Trophoblast cell (in vitro differentiated cells and primary cell): ENCODE measurements at regions not wholly inside any gene's neighbourhood (a gene's known extent, or its start where the extent isn't known, plus 50 kb on each side); places are given as distances from the start of the nearest gene placed in this dataset.

Source experiments
- DNase-seq, 2 donors: peaks; one replicate each; pipeline ENCODE4 v3.0.0-alpha.2; 2016
- H2AFZ ChIP-seq: 2 replicates; pipeline ENCODE4 v1.6.1; 2013; ENCODE audit warnings: low read length, moderate library complexity, mild to moderate bottlenecking; ENCODE audit not compliant: insufficient read depth, poor library complexity
- H2AK5ac ChIP-seq: 2 replicates; pipeline ENCODE4 v1.6.1; 2013; ENCODE audit warnings: mild to moderate bottlenecking, low read length
- H2BK120ac ChIP-seq: 2 replicates; pipeline ENCODE4 v1.6.1; 2013; ENCODE audit warnings: low read length, mild to moderate bottlenecking, moderate library complexity; ENCODE audit not compliant: insufficient read depth, poor library complexity
- H2BK12ac ChIP-seq: 2 replicates; pipeline ENCODE4 v1.6.1; 2013; ENCODE audit warnings: mild to moderate bottlenecking, low read length, moderate library complexity
- H2BK5ac ChIP-seq: 2 replicates; pipeline ENCODE4 v1.6.1; 2013; ENCODE audit warnings: low read length, low read depth, moderate library complexity, mild to moderate bottlenecking; ENCODE audit not compliant: poor library complexity
- H3K14ac ChIP-seq: 2 replicates; pipeline ENCODE4 v1.6.1; 2013; ENCODE audit warnings: mild to moderate bottlenecking, low read length
- H3K18ac ChIP-seq: 2 replicates; pipeline ENCODE4 v1.6.1; 2013; ENCODE audit warnings: mild to moderate bottlenecking, low read length
- H3K23ac ChIP-seq: 2 replicates; pipeline ENCODE4 v1.6.1; 2013; ENCODE audit warnings: low read length
- H3K27ac ChIP-seq: 2 replicates; pipeline ENCODE4 v1.5.1; 2013; ENCODE audit warnings: low read depth, mild to moderate bottlenecking, inconsistent platforms, low read length, moderate library complexity
- H3K27me3 ChIP-seq: 2 replicates; pipeline ENCODE4 v1.6.1; 2013; ENCODE audit warnings: inconsistent platforms, mild to moderate bottlenecking, low read length, moderate library complexity; ENCODE audit not compliant: insufficient read depth
- H3K36me3 ChIP-seq, 2 experiments: 1 replicate in 1 of 2; 2 replicates in 1 of 2; pipeline ENCODE4 v1.6.1; 2013; ENCODE audit warnings: low read length in 2 of 2, mild to moderate bottlenecking in 2 of 2, moderate library complexity in 1 of 2; ENCODE audit not compliant: insufficient read depth in 2 of 2, control insufficient read depth in 1 of 2
- H3K4ac ChIP-seq: 2 replicates; pipeline ENCODE4 v1.6.1; 2013; ENCODE audit warnings: low read depth, mild to moderate bottlenecking, low read length, moderate library complexity
- H3K4me1 ChIP-seq, 2 experiments: 1 replicate in 1 of 2; 2 replicates in 1 of 2; pipeline ENCODE4 v1.6.1; 2013; ENCODE audit warnings: low read length in 2 of 2, mild to moderate bottlenecking in 2 of 2, moderate library complexity in 1 of 2; ENCODE audit not compliant: insufficient read depth in 2 of 2, control insufficient read depth in 1 of 2
- H3K4me2 ChIP-seq: 2 replicates; pipeline ENCODE4 v1.6.1; 2013; ENCODE audit warnings: inconsistent platforms, mild to moderate bottlenecking, low read length, moderate library complexity
- H3K4me3 ChIP-seq: 2 replicates; pipeline ENCODE4 v1.5.1; 2013; ENCODE audit warnings: mild to moderate bottlenecking, low read depth, low read length, inconsistent platforms
- H3K79me1 ChIP-seq: one replicate; pipeline ENCODE4 v1.6.1; 2013; ENCODE audit warnings: low read length
- H3K79me2 ChIP-seq: 2 replicates; pipeline ENCODE4 v1.6.1; 2013; ENCODE audit warnings: low read length, mild to moderate bottlenecking; ENCODE audit not compliant: control insufficient read depth, insufficient read depth, poor library complexity
- H3K9ac ChIP-seq: 2 replicates; pipeline ENCODE4 v1.6.1; 2013; ENCODE audit warnings: mild to moderate bottlenecking, low read length
- H3K9me3 ChIP-seq: 2 replicates; pipeline ENCODE4 v1.6.1; 2013; ENCODE audit warnings: low read depth, mild to moderate bottlenecking, control low read depth, inconsistent platforms, low read length; ENCODE audit not compliant: insufficient read depth
- H4K12ac ChIP-seq: 2 replicates; pipeline ENCODE4 v1.6.1; 2013; ENCODE audit warnings: low read depth, mild to moderate bottlenecking, low read length, moderate library complexity
- H4K8ac ChIP-seq: 2 replicates; pipeline ENCODE4 v1.6.1; 2013; ENCODE audit warnings: low read depth, mild to moderate bottlenecking, low read length, moderate library complexity
- H4K91ac ChIP-seq: one replicate; pipeline ENCODE4 v1.6.1; 2013; ENCODE audit warnings: low read depth, mild to moderate bottlenecking, low read length, moderate library complexity
- WGBS: extraction: QIAGEN DNeasy Blood & Tissue Kit; methylation state at CpG from one replicate; pipeline ENCODE4 v1.1.7; 2013; ENCODE audit warnings: missing lambda C conversion rate; ENCODE audit not compliant: insufficient read length, insufficient coverage; ENCODE audit errors: extremely low coverage; 5-methylcytosine and 5-hydroxymethylcytosine counted together

DNA sequence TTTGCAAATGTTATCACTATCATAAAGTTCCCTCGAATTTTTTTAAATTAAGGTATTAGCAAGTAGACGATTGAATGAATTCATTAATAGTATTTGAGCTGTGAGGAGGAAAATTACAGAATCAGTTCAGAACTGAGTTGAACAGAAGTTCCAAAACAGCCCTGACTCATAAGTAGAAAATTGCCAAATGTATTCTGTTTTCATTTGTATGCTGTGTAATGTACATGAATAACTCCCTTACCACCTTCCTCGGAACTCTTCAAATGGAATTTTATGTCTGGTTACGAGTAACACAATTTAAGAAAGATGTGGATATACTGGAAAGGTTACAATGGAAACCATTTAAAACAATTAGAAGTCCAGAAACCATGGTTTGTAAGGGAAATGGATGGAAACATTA is 283.3 kb upstream of the FAR2 start:
- H3K9ac ChIP-seq: no peak overlapping the region
- no peaks in the 10 kb centered on the region for H3K9me3 ChIP-seq
- no peaks in the 10 kb centered on the region for H3K27me3 ChIP-seq
- DNase-seq: no peak
- H2BK12ac ChIP-seq: no peak overlapping the region
- H3K4me3 ChIP-seq: no peak overlapping the region
- no peaks in the 10 kb centered on the region for H3K79me2 ChIP-seq
- no peak overlapping the region for H3K14ac ChIP-seq
- H2AK5ac ChIP-seq: no peak overlapping the region
- no peak overlapping the region for H4K91ac ChIP-seq
- no peak overlapping the region for H2BK5ac ChIP-seq
- no peak overlapping the region for H3K18ac ChIP-seq
- no peak overlapping the region for H4K12ac ChIP-seq
- no peaks in the 10 kb centered on the region for H3K36me3 ChIP-seq
- no peak overlapping the region for H3K27ac ChIP-seq
- no peaks in the 10 kb centered on the region for H3K79me1 ChIP-seq
- H3K4ac ChIP-seq: no peak overlapping the region
- no peak overlapping the region for H4K8ac ChIP-seq
- no peak overlapping the region for H2BK120ac ChIP-seq
- no peak overlapping the region for H3K23ac ChIP-seq
- H3K4me2 ChIP-seq: no peak overlapping the region
- H2AFZ ChIP-seq: no peak overlapping the region
- WGBS: no CpG with 5 or more reads among the region's 4 CpGs
- H3K4me1 ChIP-seq: no peaks in the 10 kb centered on the region

DNA sequence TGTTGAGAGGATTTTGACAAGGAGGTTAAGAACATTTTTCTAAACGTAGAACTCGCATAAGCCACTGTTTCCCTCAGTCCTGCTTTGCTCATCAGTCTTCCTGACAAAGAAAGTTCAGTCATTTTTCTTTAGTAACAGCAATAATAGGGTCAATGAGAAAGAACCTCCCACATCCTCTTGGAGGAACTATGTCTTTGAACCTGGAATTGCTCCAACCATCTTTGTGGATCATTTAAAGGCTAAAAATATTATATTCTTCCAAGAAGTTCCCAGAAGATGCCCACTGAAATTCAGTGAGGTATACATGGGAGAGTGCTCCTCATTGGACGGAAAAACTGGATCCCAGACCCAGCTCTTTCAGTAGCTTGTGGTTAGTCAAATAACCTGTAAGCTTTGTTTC is 282.8 kb upstream of the FAR2 start:
- Histone ChIP-seq H3K4ac (no peak overlapping the region), H3K27ac (no peak overlapping the region), H2AK5ac (no peak overlapping the region), H3K14ac (no peak overlapping the region), H3K27me3 (no peaks in the 10 kb centered on the region), H3K23ac (no peak overlapping the region), H3K9me3 (no peaks in the 10 kb centered on the region), H3K4me3 (no peak overlapping the region), H4K12ac (no peak overlapping the region), H3K79me1 (no peaks in the 10 kb centered on the region), H3K18ac (no peak overlapping the region), H2AFZ (no peak overlapping the region), H3K4me1 (no peaks in the 10 kb centered on the region), H3K4me2 (no peak overlapping the region), H2BK120ac (no peak overlapping the region), H4K8ac (no peak overlapping the region), H3K9ac (no peak overlapping the region), H4K91ac (no peak overlapping the region), H2BK12ac (no peak overlapping the region), H2BK5ac (no peak overlapping the region), H3K79me2 (no peaks in the 10 kb centered on the region), H3K36me3 (no peaks in the 10 kb centered on the region)
- no CpG with 5 or more reads among the region's 3 CpGs for WGBS
- no peak for DNase-seq

DNA sequence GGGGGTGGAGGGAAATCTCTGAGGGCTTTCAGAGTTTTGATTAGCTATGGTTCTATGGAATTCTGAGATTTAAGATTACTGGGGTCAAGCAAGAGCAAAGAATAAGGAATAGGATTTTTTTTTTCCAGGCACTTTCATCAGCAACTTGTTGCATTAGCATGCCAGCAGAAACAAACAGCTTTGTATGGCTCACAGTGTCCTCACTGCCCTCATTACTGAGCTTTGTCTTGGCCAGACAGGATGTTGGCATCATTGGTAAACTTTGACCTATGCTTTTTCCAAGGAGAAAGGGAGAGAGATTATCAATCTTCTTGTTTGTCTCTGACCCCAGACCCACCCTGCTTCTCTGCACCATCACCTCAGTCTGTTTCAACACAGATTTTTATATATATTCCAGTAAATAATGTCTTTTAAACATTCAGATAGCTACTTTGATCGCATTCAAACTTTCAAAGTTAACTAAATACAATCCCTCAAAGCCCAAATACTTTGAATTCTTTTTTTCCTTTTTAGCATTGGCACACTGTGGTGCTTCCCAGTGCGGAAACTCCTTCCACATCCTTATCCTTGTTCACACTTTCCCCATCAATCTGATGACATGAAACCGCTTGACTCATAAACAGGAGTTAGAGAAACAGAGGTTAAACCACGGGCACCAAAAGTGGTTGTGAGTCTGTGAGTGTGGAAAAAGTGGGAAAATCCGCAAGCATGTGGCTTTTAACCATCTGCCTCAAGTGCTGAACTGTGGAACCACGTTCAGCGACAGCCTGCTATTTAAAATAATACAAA is 282.2 kb upstream of the FAR2 start:
- no peaks in the 10 kb centered on the region for H3K9me3 ChIP-seq
- no peak overlapping the region for H2BK5ac ChIP-seq
- H4K12ac ChIP-seq: no peak overlapping the region
- peak overlapping the region; percentile 5 for H4K91ac ChIP-seq
- no peaks in the 10 kb centered on the region for H3K79me2 ChIP-seq
- no peak for DNase-seq
- H2AK5ac ChIP-seq: no peak overlapping the region
- no peak overlapping the region for H3K4ac ChIP-seq
- no peaks in the 10 kb centered on the region for H3K4me1 ChIP-seq
- H3K36me3 ChIP-seq: no peaks in the 10 kb centered on the region
- H3K4me2 ChIP-seq: no peak overlapping the region
- H3K9ac ChIP-seq: no peak overlapping the region
- WGBS: no CpG with 5 or more reads among the region's 7 CpGs
- no peak overlapping the region for H2BK120ac ChIP-seq
- H3K27ac ChIP-seq: no peak overlapping the region
- no peak overlapping the region for H4K8ac ChIP-seq
- no peak overlapping the region for H3K23ac ChIP-seq
- no peak overlapping the region for H3K14ac ChIP-seq
- H3K27me3 ChIP-seq: no peaks in the 10 kb centered on the region
- no peaks in the 10 kb centered on the region for H3K79me1 ChIP-seq
- no peak overlapping the region for H3K18ac ChIP-seq
- H2AFZ ChIP-seq: no peak overlapping the region
- H2BK12ac ChIP-seq: peak overlapping the region; percentile 74
- H3K4me3 ChIP-seq: no peak overlapping the region

DNA sequence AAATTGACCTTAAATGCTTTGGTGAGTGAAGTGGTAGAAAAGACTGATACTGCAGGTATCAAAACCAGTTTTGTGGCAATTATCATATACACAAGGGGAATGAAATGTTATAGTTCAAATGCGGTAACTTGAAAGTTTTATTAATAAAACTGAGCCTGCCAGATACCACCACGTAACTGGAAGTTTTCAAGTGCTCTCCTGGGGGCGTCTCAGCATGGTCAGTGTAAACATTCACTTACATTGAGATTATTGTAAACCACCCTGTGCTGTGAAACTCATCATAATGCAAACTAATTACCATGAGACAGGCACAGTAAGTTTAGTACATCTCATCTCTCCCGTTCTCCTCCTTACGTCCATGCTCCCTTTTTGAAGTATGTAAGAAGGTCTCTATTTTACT is 280.7 kb upstream of the FAR2 start:
- H3K14ac ChIP-seq: no peak overlapping the region
- no peak overlapping the region for H3K18ac ChIP-seq
- no peak overlapping the region for H3K4me3 ChIP-seq
- WGBS: no CpG with 5 or more reads among the region's 5 CpGs
- H2BK5ac ChIP-seq: no peak overlapping the region
- no peaks in the 10 kb centered on the region for H3K79me2 ChIP-seq
- H2AK5ac ChIP-seq: no peak overlapping the region
- H3K36me3 ChIP-seq: no peaks in the 10 kb centered on the region
- H3K27ac ChIP-seq: peak overlapping the region; percentile 64
- no peak overlapping the region for H4K12ac ChIP-seq
- no peak overlapping the region for H4K8ac ChIP-seq
- H3K23ac ChIP-seq: no peak overlapping the region
- H3K4me2 ChIP-seq: no peak overlapping the region
- H2BK120ac ChIP-seq: no peak overlapping the region
- H3K9me3 ChIP-seq: no peaks in the 10 kb centered on the region
- no peak overlapping the region for H3K9ac ChIP-seq
- no peak overlapping the region for H4K91ac ChIP-seq
- H3K4ac ChIP-seq: no peak overlapping the region
- no peak for DNase-seq
- H2AFZ ChIP-seq: no peak overlapping the region
- H3K4me1 ChIP-seq: no peaks in the 10 kb centered on the region
- peak overlapping the region; percentile 71 for H2BK12ac ChIP-seq
- no peaks in the 10 kb centered on the region for H3K79me1 ChIP-seq
- no peaks in the 10 kb centered on the region for H3K27me3 ChIP-seq
